Astrocyte of the cerebellum (primary cell): ENCODE measurements at regions not wholly inside any gene's neighbourhood (a gene's known extent, or its start where the extent isn't known, plus 50 kb on each side); places are given as distances from the start of the nearest gene placed in this dataset.
A peak's percentile ranks its signal among the peaks of the same experiment; 100 is the strongest.

ENCODE experiments used
- DNase-seq: peaks from one replicate; pipeline ENCODE4 v3.0.0-alpha.2; 2011; ENCODE audit warnings: low read depth
- H3K4me3 ChIP-seq: 2 replicates; pipeline ENCODE4 v1.5.1; 2011; ENCODE audit warnings: mild to moderate bottlenecking, low read depth, low read length, moderate library complexity
- in situ Hi-C: cut with HindIII; loops from 2 replicates; pipeline ENCODE4 v1.10.0; 2017; ENCODE audit warnings: low sequenced_read_pairs
- TF ChIP-seq, protein P1 (sequence below): IDR thresholded peaks from 2 replicates; pipeline ENCODE4 v1.5.1; 2012; ENCODE audit warnings: low read length, low read depth, moderate library complexity, mild to moderate bottlenecking; ENCODE audit errors: missing control alignments

DNA sequence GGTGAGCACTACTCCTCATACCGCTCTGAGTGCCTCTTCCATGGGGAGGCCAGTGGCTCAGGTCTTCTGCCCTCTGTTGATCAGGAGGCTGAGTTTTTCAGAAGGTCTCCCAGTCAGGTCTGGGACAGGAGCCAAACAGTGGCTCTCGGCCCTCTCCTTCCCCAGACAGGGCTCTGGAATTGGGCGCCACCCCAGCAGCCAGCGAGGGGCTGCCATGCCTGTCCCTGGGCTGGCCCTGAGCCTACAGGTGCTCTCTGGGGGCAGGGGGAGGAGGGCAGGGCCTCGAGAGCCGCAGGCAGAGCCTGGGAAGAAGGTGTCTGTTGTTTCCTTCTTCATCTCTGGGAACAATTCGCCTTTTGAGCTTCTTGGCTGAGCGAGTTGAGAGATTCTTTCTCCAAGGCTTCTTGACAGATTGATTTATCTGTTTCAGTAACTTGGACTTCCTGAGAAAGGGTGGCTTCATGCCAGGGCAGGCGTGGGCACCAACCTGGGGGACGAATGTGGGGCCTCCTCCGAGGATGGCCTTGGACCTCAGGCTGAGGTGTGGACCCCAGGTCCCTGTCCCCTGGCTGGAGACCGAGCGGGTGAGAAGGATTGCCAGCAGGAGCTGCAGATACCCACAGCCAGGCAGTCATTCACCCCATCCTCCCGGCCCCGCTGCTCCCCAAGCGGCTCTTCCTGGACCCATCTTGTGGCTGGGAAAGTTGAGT lies 64.7 kb upstream of the GLI2 start:
- TF ChIP-seq, protein P1, sequence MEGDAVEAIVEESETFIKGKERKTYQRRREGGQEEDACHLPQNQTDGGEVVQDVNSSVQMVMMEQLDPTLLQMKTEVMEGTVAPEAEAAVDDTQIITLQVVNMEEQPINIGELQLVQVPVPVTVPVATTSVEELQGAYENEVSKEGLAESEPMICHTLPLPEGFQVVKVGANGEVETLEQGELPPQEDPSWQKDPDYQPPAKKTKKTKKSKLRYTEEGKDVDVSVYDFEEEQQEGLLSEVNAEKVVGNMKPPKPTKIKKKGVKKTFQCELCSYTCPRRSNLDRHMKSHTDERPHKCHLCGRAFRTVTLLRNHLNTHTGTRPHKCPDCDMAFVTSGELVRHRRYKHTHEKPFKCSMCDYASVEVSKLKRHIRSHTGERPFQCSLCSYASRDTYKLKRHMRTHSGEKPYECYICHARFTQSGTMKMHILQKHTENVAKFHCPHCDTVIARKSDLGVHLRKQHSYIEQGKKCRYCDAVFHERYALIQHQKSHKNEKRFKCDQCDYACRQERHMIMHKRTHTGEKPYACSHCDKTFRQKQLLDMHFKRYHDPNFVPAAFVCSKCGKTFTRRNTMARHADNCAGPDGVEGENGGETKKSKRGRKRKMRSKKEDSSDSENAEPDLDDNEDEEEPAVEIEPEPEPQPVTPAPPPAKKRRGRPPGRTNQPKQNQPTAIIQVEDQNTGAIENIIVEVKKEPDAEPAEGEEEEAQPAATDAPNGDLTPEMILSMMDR = no peak
- in situ Hi-C loops = no loop called here
- H3K4me3 ChIP-seq = no peak overlapping the region
- DNase-seq = no peak

DNA sequence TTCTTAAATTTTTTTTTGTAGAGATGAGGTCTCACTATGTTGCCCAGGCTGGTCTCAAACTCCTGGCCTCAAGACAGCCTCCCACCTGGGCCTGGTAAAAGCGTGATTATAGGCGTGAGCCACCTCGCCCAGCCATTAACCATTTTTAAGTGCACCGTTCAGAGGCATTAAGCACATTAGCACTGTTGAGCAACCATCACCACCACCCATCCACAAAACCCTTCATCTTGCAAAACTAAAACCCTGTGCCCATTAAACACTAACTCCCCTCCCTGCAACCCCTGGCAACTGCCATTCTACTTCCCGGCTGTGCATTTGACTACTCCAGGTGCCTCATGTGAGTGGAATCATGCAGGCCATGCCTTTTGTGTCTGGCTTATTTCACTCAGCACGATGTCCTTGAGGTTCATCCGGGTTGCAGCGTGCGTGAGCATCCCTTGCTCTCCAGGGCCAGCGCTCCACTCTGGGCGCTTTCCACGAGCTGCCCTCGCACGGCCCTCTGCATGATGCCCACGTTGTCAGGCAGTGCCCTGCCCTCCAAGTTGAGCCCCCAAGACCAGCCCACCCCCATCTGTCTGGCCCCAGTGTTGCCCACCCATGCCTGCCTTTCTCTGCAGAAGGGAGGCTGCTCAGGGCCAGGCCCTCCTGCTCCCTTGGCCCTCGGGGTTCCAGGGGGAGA lies 63.0 kb upstream of the GLI2 start:
- H3K4me3 ChIP-seq = no peak overlapping the region
- in situ Hi-C loops = no loop called here
- DNase-seq = no peak
- TF ChIP-seq, protein P1 = no peak

DNA sequence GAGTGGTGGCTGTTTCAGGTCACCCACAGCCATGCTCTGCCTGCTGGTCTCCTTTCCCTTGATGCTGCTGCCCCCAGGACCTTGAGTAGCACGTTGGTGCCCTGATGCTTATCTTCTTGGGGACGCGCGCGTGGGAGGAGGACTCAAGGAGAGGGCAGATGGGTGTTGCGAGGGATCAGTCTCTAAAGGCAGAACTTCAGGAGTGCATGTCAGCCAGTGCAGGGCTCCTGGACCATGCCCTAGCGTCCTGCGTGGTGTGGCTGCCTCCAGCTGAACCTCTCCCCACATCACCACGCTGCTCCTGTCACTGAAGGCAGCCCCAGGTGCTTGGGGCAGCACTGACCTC lies 62.5 kb upstream of the GLI2 start:
- TF ChIP-seq, protein P1 = no peak
- no peak for DNase-seq
- in situ Hi-C loops = no loop called here
- no peak overlapping the region for H3K4me3 ChIP-seq

DNA sequence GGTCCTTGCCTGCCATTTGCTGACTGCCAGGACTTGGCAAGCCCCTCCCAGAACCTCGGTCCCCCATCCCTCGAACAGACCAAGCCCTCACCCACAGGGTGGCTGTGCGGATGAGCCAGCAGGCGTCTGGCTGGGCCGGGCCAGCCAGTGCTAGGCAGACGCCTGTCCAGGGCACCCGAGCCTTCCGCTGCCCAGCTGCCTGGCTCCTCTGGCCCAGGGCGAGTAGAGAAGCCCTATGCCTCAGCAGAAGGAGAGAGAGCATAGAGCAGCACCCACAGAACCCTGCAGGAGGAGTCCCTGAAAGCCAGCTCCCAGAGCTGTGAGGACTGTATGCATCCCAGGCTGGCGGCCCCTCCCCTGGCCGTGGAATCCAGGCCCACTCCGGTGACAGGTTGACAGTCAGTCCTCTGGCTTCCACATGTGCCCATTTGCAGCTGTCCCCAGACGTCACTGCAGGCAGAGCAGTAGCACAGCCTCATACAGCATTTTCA lies 62.1 kb upstream of the GLI2 start:
- no peak for DNase-seq
- TF ChIP-seq, protein P1 = no peak
- in situ Hi-C loops = no loop called here
- H3K4me3 ChIP-seq = no peak overlapping the region

DNA sequence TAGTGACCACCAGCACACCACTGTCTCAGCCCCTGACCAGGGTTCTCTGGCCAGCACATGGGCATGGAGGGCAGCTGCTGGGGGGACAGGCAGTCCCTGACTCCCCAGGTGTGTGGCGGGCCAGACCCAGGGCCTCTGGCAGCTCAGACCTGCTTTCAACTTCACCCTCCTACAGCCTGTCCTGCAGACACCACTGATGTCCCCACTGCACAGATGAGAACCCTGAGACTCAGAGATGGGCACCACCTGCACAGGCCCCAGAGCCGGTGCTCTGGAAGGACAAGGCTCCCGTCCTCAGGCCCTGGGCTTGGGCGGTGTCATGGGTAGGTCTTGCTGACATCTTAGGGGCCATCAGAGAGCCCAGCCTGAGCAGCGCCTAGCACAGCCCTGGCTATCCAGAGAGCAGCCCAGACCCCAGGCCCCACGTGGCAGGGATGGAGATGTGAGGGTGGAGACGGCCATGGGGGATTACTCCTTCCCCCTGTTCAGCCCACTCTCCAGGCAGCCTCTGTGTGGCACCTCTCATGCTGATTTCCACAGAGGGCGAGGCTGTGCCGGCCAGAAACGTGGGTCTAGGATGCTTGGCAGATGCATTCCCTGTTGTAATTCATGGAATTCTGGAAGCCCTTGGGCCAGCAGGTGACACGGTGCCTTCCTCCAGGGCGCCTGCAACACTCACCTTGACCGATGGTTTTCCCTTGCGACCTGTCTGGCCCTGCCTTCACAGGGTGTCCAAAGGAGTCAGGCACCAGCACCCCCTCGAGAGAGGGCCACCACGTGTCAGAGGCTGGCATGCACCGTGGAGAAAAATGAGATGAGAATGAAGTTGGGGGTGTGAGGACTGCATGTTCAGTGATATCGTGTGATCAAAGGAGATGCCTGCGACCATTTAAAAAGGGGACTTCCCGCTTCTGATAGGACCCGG lies 61.2 kb upstream of the GLI2 start:
- TF ChIP-seq, protein P1 = no peak
- in situ Hi-C loops = no loop called here
- H3K4me3 ChIP-seq = no peak overlapping the region
- no peak for DNase-seq

DNA sequence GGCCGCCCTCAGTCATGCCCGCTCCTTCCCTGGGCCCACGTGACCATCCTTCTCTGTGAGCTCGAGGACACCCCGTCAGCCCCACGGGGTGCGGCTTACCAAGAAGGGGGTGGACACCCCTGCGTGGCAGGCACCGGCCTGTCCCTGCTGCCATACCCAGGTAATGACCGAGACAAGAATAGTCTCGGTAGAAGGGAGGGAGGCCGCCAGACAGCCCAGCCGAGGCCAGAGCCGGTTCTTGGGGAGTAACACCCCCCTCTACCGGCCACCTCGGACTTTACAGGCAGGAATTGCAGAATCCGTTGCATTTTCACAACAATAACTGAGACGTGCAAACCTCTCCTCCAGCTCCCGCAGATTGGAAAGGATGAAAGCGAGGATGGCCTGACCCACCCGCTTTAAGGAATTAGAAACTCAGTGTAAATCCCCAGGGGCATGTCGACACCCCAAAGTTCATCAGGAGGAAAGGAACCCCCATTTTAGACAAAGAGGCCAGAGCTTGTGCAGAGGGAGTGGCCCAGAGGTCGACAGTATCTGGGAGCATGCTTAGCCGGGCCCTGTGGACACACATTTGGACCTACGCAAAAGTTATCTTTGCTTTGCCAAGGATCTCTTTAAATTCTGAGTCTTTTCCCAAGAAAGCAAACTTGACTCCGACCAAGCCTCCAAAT lies 60.1 kb upstream of the GLI2 start:
- TF ChIP-seq, protein P1 = peak; percentile 66
- DNase-seq = no peak
- no peak overlapping the region for H3K4me3 ChIP-seq
- in situ Hi-C loops = no loop called here
